Upper lobe of right lung (tissue), 1 donor: ENCODE measurements at regions not wholly inside any gene's neighbourhood (a gene's known extent, or its start where the extent isn't known, plus 50 kb on each side); places are given as distances from the start of the nearest gene placed in this dataset.

Experiments
- ATAC-seq: fragments of 200-7000 bp; cut with Tn5 transposase; one replicate; pipeline ENCODE4 v1.9.1; 2020; ENCODE audit warnings: mild to moderate bottlenecking, moderate library complexity
- DNase-seq: peaks from one replicate; pipeline ENCODE4 v3.0.0-alpha.2; 2020
- H3K27ac ChIP-seq: fragments of 200-600 bp; one replicate; pipeline ENCODE4 v1.8.0; 2022
- H3K27me3 ChIP-seq: fragments of 200-600 bp; one replicate; pipeline ENCODE4 v1.8.0; 2022; ENCODE audit warnings: mild to moderate bottlenecking
- H3K36me3 ChIP-seq: fragments of 200-600 bp; one replicate; pipeline ENCODE4 v1.8.0; 2022
- H3K4me1 ChIP-seq: fragments of 200-600 bp; one replicate; pipeline ENCODE4 v1.8.0; 2022
- H3K4me3 ChIP-seq: fragments of 200-600 bp; one replicate; pipeline ENCODE4 v1.8.0; 2022; ENCODE audit warnings: mild to moderate bottlenecking
- H3K9me3 ChIP-seq: fragments of 200-600 bp; one replicate; pipeline ENCODE4 v1.8.0; 2022
- CTCF ChIP-seq: fragments of 200-600 bp; IDR thresholded peaks from one replicate; pipeline ENCODE4 v1.8.0; 2022; ENCODE audit warnings: antibody characterized with exemption
- intact Hi-C: fragments of 100-400 bp; cut with DNase I; formaldehyde crosslinking; loops from one replicate; pipeline ENCODE4 v1.11.0; 2022
- donor health status: DM: no; HTN: yes; CAD: no; lungs with severe emphysema.

GRCh38 chrX:97704474-97704873, 820.8 kb downstream of the RPA4 start:
- no peaks in the 10 kb centered on the region for H3K9me3 ChIP-seq
- H3K36me3 ChIP-seq: no peaks in the 10 kb centered on the region
- H3K4me1 ChIP-seq: no peaks in the 10 kb centered on the region
- H3K4me3 ChIP-seq: no peak overlapping the region
- H3K27me3 ChIP-seq: no peaks in the 10 kb centered on the region
- DNase-seq (no peak), ATAC-seq (no peak)
- no peak for TF ChIP-seq CTCF
- H3K27ac ChIP-seq: no peak overlapping the region
- intact Hi-C loops: no loop called here

- no peak for ATAC-seq
- no peaks in the 10 kb centered on the region for H3K27me3 ChIP-seq
These were observed 821.2 kb downstream of the RPA4 start for GRCh38 chrX:97704881-97705280.

GRCh38 chrX:97705936-97706335, 822.2 kb downstream of the RPA4 start:
- Histone ChIP-seq H3K27ac (no peak overlapping the region), H3K9me3 (no peaks in the 10 kb centered on the region), H3K4me3 (no peak overlapping the region), H3K36me3 (no peaks in the 10 kb centered on the region), H3K27me3 (no peaks in the 10 kb centered on the region), H3K4me1 (no peaks in the 10 kb centered on the region)
- TF ChIP-seq CTCF: no peak
- ATAC-seq: no peak
- DNase-seq: no peak
- intact Hi-C loops: no loop called here

More at GRCh38 chrX:97704881-97705280, 821.2 kb downstream of the RPA4 start:
- H3K4me3 ChIP-seq: no peak overlapping the region
- no peak overlapping the region for H3K27ac ChIP-seq
- no peaks in the 10 kb centered on the region for H3K4me1 ChIP-seq
- DNase-seq: no peak
- no peak for TF ChIP-seq CTCF
- intact Hi-C loops: no loop called here
- H3K36me3 ChIP-seq: no peaks in the 10 kb centered on the region
- no peaks in the 10 kb centered on the region for H3K9me3 ChIP-seq

- no peaks in the 10 kb centered on the region for H3K4me1 ChIP-seq
- no peak overlapping the region for H3K4me3 ChIP-seq
- intact Hi-C loops: no loop called here
- TF ChIP-seq CTCF: no peak
- H3K27me3 ChIP-seq: no peaks in the 10 kb centered on the region
- ATAC-seq (no peak), DNase-seq (no peak)
- H3K27ac ChIP-seq: no peak overlapping the region
- H3K9me3 ChIP-seq: no peaks in the 10 kb centered on the region
- H3K36me3 ChIP-seq: no peaks in the 10 kb centered on the region
These were observed 830.4 kb downstream of the RPA4 start for GRCh38 chrX:97714072-97714471.

GRCh38 chrX:97728215-97728614, 844.5 kb downstream of the RPA4 start:
- no peak overlapping the region for H3K27ac ChIP-seq
- intact Hi-C loops: no loop called here
- H3K4me1 ChIP-seq: no peaks in the 10 kb centered on the region
- no peak for TF ChIP-seq CTCF
- H3K36me3 ChIP-seq: no peaks in the 10 kb centered on the region
- no peak for DNase-seq
- H3K9me3 ChIP-seq: no peaks in the 10 kb centered on the region
- no peaks in the 10 kb centered on the region for H3K27me3 ChIP-seq
- no peak overlapping the region for H3K4me3 ChIP-seq
- peak; percentile 78 for ATAC-seq

- intact Hi-C loops: no loop called here
- H3K36me3 ChIP-seq: no peaks in the 10 kb centered on the region
- no peak overlapping the region for H3K4me3 ChIP-seq
- no peaks in the 10 kb centered on the region for H3K27me3 ChIP-seq
- TF ChIP-seq CTCF: no peak
- H3K4me1 ChIP-seq: no peaks in the 10 kb centered on the region
- H3K9me3 ChIP-seq: no peaks in the 10 kb centered on the region
- H3K27ac ChIP-seq: no peak overlapping the region
- ATAC-seq: no peak
- no peak for DNase-seq
These were observed 856.3 kb downstream of the RPA4 start for GRCh38 chrX:97740044-97740443.
